SK-N-MC (cell line): ENCODE measurements at regions not wholly inside any gene's neighbourhood (a gene's known extent, or its start where the extent isn't known, plus 50 kb on each side); places are given as distances from the start of the nearest gene placed in this dataset.

Experiments used
- EZH2 ChIP-seq: fragments of 200-600 bp; sonication (generic); IDR thresholded peaks from one replicate; pipeline ENCODE4 v1.6.1; 2017; ENCODE audit warnings: antibody characterized with exemption
- POLR2AphosphoS5 ChIP-seq: IDR thresholded peaks from 2 replicates; pipeline ENCODE4 v1.6.1; 2012; ENCODE audit warnings: mild to moderate bottlenecking, low read depth, low read length, borderline replicate concordance

DNA sequence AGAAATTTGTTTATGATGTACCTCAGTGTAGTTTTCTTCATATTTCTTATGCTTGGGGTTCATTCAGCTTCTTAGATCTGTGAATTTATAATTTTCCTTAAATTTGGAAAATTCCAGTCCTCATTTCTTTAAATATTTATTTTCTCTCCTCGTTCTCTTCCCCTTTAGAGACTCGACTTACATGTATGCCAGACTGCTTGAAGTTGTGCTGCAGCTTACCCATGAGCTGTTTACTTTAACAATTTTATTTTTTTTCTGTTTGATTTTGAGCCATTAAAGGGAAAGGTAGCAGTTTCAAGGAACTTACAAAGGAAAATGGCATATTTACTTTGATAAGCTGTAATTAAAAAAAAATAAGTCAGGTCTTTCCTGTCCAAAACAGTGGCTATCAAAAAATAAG, 123.0 kb upstream of the ZNF32 start:
- TF ChIP-seq EZH2 = no peak
- TF ChIP-seq POLR2AphosphoS5 = no peak
